Bronchial epithelial cell (primary cell): ENCODE measurements at regions not wholly inside any gene's neighbourhood (a gene's known extent, or its start where the extent isn't known, plus 50 kb on each side); places are given as distances from the start of the nearest gene placed in this dataset.

Source experiments
- DNase-seq: peaks from one replicate; pipeline ENCODE4 v3.0.0-alpha.2; 2010; ENCODE audit warnings: low read depth
- FAIRE-seq: peaks from 2 replicates; lab custom pipeline; 2011; peaks lifted over from hg19 to GRCh38; lab: Jason Lieb, UNC
- H3K27me3 ChIP-seq: 2 replicates; pipeline ENCODE4 v1.5.1; 2011; ENCODE audit warnings: low read length; ENCODE audit not compliant: control insufficient read depth, insufficient read depth
- H3K36me3 ChIP-seq: 2 replicates; pipeline ENCODE4 v1.5.1; 2011; ENCODE audit warnings: low read length; ENCODE audit not compliant: control insufficient read depth, insufficient read depth
- H3K4me3 ChIP-seq: 2 replicates; pipeline ENCODE4 v1.5.1; 2011; ENCODE audit warnings: mild to moderate bottlenecking, low read depth, low read length, control low read depth
- CTCF ChIP-seq: IDR thresholded peaks from 2 replicates; pipeline ENCODE4 v1.5.1; 2011; ENCODE audit warnings: mild to moderate bottlenecking, moderate library complexity, low read length, control low read depth, inconsistent platforms; ENCODE audit not compliant: insufficient read depth, severe bottlenecking

GRCh38 chr5:108436696-108437095 lies 54.8 kb upstream of the FBXL17 start:
- no peak for TF ChIP-seq CTCF
- no peak for DNase-seq
- FAIRE-seq, result no peak
- H3K27me3 ChIP-seq, result no peaks in the 10 kb centered on the region
- no peak overlapping the region for H3K4me3 ChIP-seq
- H3K36me3 ChIP-seq, result no peaks in the 10 kb centered on the region

GRCh38 chr5:108433600-108433999 lies 51.7 kb upstream of the FBXL17 start:
- no peak overlapping the region for H3K4me3 ChIP-seq

GRCh38 chr5:108432024-108432423 lies 50.1 kb upstream of the FBXL17 start:
- DNase-seq (peak; percentile 31), FAIRE-seq (no peak)
- Histone ChIP-seq H3K4me3 (no peak overlapping the region), H3K27me3 (no peaks in the 10 kb centered on the region), H3K36me3 (no peaks in the 10 kb centered on the region)
- no peak for TF ChIP-seq CTCF

More at GRCh38 chr5:108433600-108433999, 51.7 kb upstream of the FBXL17 start:
- TF ChIP-seq CTCF, result no peak
- DNase-seq (no peak), FAIRE-seq (no peak)
- H3K27me3 ChIP-seq, result no peaks in the 10 kb centered on the region
- H3K36me3 ChIP-seq, result no peaks in the 10 kb centered on the region
